Neuronal stem cell (in vitro differentiated cells): ENCODE measurements at regions not wholly inside any gene's neighbourhood (a gene's known extent, or its start where the extent isn't known, plus 50 kb on each side); places are given as distances from the start of the nearest gene placed in this dataset.
"Not testable (repeated sequence)": the region's sequence is repeated elsewhere in the genome, so short reads cannot be mapped to it uniquely, and the experiment has no call there.

Experiments used
- DNase-seq: peaks from one replicate; pipeline ENCODE4 v3.0.0-alpha.2; 2013; ENCODE audit warnings: low spot score
- H2AFZ ChIP-seq: one replicate; pipeline ENCODE4 v1.6.1; 2013; ENCODE audit warnings: mild to moderate bottlenecking, low read length, inconsistent platforms
- H2AK5ac ChIP-seq: 2 replicates; pipeline ENCODE4 v1.6.1; 2013; ENCODE audit warnings: low read depth, mild to moderate bottlenecking, inconsistent platforms, low read length, moderate library complexity, mixed read lengths
- H2BK120ac ChIP-seq: 2 replicates; pipeline ENCODE4 v1.6.1; 2013; ENCODE audit warnings: low read depth, mild to moderate bottlenecking, inconsistent platforms, low read length, moderate library complexity, mixed read lengths
- H2BK12ac ChIP-seq: one replicate; pipeline ENCODE4 v1.6.1; 2013; ENCODE audit warnings: low read length, inconsistent platforms
- H2BK15ac ChIP-seq: 2 replicates; pipeline ENCODE4 v1.6.1; 2013; ENCODE audit warnings: mild to moderate bottlenecking, low read length, inconsistent platforms, mixed read lengths
- H2BK5ac ChIP-seq: one replicate; pipeline ENCODE4 v1.6.1; 2013; ENCODE audit warnings: inconsistent platforms, mild to moderate bottlenecking, low read length, moderate library complexity
- H3K14ac ChIP-seq: one replicate; pipeline ENCODE4 v1.6.1; 2013; ENCODE audit warnings: low read length, inconsistent platforms
- H3K18ac ChIP-seq: 2 replicates; pipeline ENCODE4 v1.6.1; 2013; ENCODE audit warnings: low read length, inconsistent platforms
- H3K23ac ChIP-seq: 2 replicates; pipeline ENCODE4 v1.6.1; 2013; ENCODE audit warnings: low read depth, mild to moderate bottlenecking, mixed read lengths, low read length, inconsistent platforms; ENCODE audit not compliant: poor library complexity
- H3K27ac ChIP-seq: replicated peaks from 3 replicates; pipeline ENCODE4 v1.5.1; 2013; ENCODE audit warnings: low read length, inconsistent platforms
- H3K27me3 ChIP-seq, 3 experiments: 2 replicates each; pipeline ENCODE4 v1.6.1; 2013; ENCODE audit warnings: low read length in 3 of 3, mild to moderate bottlenecking in 2 of 3, inconsistent platforms in 1 of 3, low read depth in 1 of 3, mixed read lengths in 1 of 3, moderate library complexity in 1 of 3; ENCODE audit not compliant: control insufficient read depth in 3 of 3, insufficient read depth in 3 of 3
- H3K36me3 ChIP-seq, 2 donors: replicated peaks in 1 of 2; 2 replicates each; pipeline ENCODE4 v1.6.1; 2013; ENCODE audit warnings: low read length in 2 of 2; ENCODE audit not compliant: control insufficient read depth in 2 of 2, insufficient read depth in 2 of 2
- H3K4ac ChIP-seq: 2 replicates; pipeline ENCODE4 v1.6.1; 2013; ENCODE audit warnings: inconsistent platforms, mild to moderate bottlenecking, low read length, moderate library complexity
- H3K4me1 ChIP-seq, 2 donors: 1 replicate in 1 of 2; 2 replicates in 1 of 2; pipeline ENCODE4 v1.6.1; 2013; ENCODE audit warnings: low read length in 2 of 2, low read depth in 1 of 2; ENCODE audit not compliant: control insufficient read depth in 2 of 2, insufficient read depth in 1 of 2
- H3K4me2 ChIP-seq: one replicate; pipeline ENCODE4 v1.6.1; 2013; ENCODE audit warnings: mild to moderate bottlenecking, low read length, inconsistent platforms; ENCODE audit not compliant: insufficient read depth, poor library complexity, severe bottlenecking
- H3K4me3 ChIP-seq, 2 donors: 2 replicates each; pipeline ENCODE4 v1.5.1; 2013; ENCODE audit warnings: low read length in 2 of 2, mild to moderate bottlenecking in 2 of 2, inconsistent platforms in 1 of 2, moderate library complexity in 1 of 2
- H3K79me1 ChIP-seq: one replicate; pipeline ENCODE4 v1.6.1; 2013; ENCODE audit warnings: low read depth, mild to moderate bottlenecking, inconsistent platforms, low read length, moderate library complexity
- H3K9ac ChIP-seq: one replicate; pipeline ENCODE4 v1.6.1; 2013; ENCODE audit warnings: mild to moderate bottlenecking, low read depth, low read length, inconsistent platforms; ENCODE audit not compliant: poor library complexity
- H3K9me3 ChIP-seq, 2 donors: replicated peaks in 1 of 2; 2 replicates each; pipeline versions ENCODE3 to v1.6.1; 2013; ENCODE audit warnings: low read length in 2 of 2, mild to moderate bottlenecking in 2 of 2, inconsistent platforms in 1 of 2, low read depth in 1 of 2, mixed read lengths in 1 of 2, moderate library complexity in 1 of 2; ENCODE audit not compliant: control insufficient read depth in 2 of 2, insufficient read depth in 1 of 2
- H4K8ac ChIP-seq: one replicate; pipeline ENCODE4 v1.6.1; 2013; ENCODE audit warnings: low read depth, mild to moderate bottlenecking, inconsistent platforms, low read length, moderate library complexity
- H4K91ac ChIP-seq: one replicate; pipeline ENCODE4 v1.6.1; 2013; ENCODE audit warnings: low read length, low read depth, mild to moderate bottlenecking, inconsistent platforms; ENCODE audit not compliant: poor library complexity
- WGBS, 2 donors: extraction: QIAGEN DNeasy Blood & Tissue Kit; methylation state at CpG; one replicate each; pipeline ENCODE4 v1.1.7; 2013; ENCODE audit warnings: missing lambda C conversion rate in 2 of 2, mixed read lengths in 1 of 2; ENCODE audit not compliant: insufficient read length in 2 of 2, insufficient replicate concordance in 1 of 2; ENCODE audit errors: extremely low coverage in 2 of 2; 5-methylcytosine and 5-hydroxymethylcytosine counted together

DNA sequence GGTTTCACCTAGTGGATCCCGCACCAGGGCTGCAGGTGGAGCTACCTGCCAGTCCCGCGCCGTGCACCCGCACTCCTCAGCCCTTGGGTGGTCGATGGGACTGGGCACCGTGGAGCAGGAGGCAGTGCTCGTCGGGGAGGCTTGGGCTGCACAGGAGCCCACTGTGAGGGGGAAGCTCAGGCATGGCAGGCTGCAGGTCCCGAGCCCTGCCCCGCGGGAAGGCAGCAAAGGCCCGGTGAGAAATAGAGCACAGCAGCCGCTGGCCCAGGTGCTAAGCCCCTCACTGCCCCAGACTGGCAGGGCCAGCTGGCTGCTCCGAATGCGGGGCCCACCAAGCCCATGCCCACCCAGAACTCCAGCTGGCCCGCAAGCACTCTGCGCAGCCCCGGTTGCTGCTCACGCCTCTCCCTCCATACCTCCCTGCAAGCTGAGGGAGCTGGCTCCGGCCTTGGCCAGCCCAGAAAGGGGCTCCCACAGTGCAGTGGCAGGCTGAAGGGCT lies 872.7 kb downstream of the PCDH17 start:
- not testable (repeated sequence) for H3K27ac ChIP-seq, H3K4ac ChIP-seq, H3K4me2 ChIP-seq, H4K8ac ChIP-seq, H2AK5ac ChIP-seq, H3K79me1 ChIP-seq, H3K9me3 ChIP-seq, H2BK15ac ChIP-seq, DNase-seq, H3K4me3 ChIP-seq, H3K23ac ChIP-seq, H4K91ac ChIP-seq, H3K9ac ChIP-seq, H2BK12ac ChIP-seq, H3K36me3 ChIP-seq, H3K27me3 ChIP-seq, H2BK5ac ChIP-seq, H2AFZ ChIP-seq, H2BK120ac ChIP-seq, H3K18ac ChIP-seq, H3K14ac ChIP-seq
- H3K4me1 ChIP-seq, result peaks cover 2 to 15% of the 10 kb centered on the region in 2 donors
- whole genome bisulfite sequencing, 2 donors, result no CpG with 5 or more reads among the region's 21 CpGs

- not testable (repeated sequence) for H3K79me1 ChIP-seq, H4K8ac ChIP-seq, H3K27ac ChIP-seq, H3K18ac ChIP-seq, H2BK120ac ChIP-seq, H4K91ac ChIP-seq, H3K23ac ChIP-seq, H3K4ac ChIP-seq, H3K9me3 ChIP-seq, H3K4me3 ChIP-seq, H3K9ac ChIP-seq, H2BK12ac ChIP-seq, H2AK5ac ChIP-seq, H2BK15ac ChIP-seq, H3K14ac ChIP-seq, H2BK5ac ChIP-seq, H3K27me3 ChIP-seq, H2AFZ ChIP-seq, H3K36me3 ChIP-seq, DNase-seq, H3K4me2 ChIP-seq
- H3K4me1 ChIP-seq, result peaks cover 2 to 15% of the 10 kb centered on the region in 2 donors
- no CpG with 5 or more reads among the region's 22 CpGs for WGBS, 2 donors
Measured at GRCh38 chr13:58505262-58505920, 873.8 kb downstream of the PCDH17 start.

DNA sequence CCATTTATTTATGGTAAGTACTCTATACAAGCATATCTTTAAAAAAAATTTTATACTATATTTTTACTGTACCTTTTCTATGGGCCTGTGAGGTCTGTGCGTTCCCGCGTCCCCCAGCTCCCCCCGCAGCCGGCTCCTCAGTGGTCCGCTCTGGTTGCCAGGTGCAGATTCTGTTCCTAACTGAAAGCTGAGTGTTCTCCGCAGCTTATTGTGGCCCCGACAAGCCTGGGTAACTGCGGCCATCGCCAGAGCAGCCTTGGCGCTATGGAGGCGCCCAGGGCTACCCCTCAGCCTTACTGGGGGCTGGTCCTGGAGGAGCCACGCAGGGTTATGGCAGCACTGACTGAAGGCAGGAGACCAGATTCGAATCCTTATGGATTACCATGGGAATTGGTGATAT lies 896.8 kb downstream of the PCDH17 start:
- no peak for DNase-seq
- H2AK5ac ChIP-seq, result no peak overlapping the region
- no peaks in the 10 kb centered on the region for H3K9me3 ChIP-seq
- H3K4me1 ChIP-seq, result no peaks in the 10 kb centered on the region
- H4K91ac ChIP-seq, result no peak overlapping the region
- no peaks in the 10 kb centered on the region for H3K36me3 ChIP-seq
- no peaks in the 10 kb centered on the region for H3K79me1 ChIP-seq
- H3K14ac ChIP-seq, result no peak overlapping the region
- no peak overlapping the region for H2BK12ac ChIP-seq
- no peak overlapping the region for H3K23ac ChIP-seq
- no peak overlapping the region for H2BK5ac ChIP-seq
- no peak overlapping the region for H3K9ac ChIP-seq
- no peak overlapping the region for H2AFZ ChIP-seq
- WGBS, 2 donors, result no CpG with 5 or more reads among the region's 14 CpGs
- no peak overlapping the region for H3K18ac ChIP-seq
- no peak overlapping the region for H3K4me2 ChIP-seq
- no peak overlapping the region for H2BK120ac ChIP-seq
- H3K27ac ChIP-seq, result no peak overlapping the region
- H3K4ac ChIP-seq, result no peak overlapping the region
- no peaks in the 10 kb centered on the region for H3K27me3 ChIP-seq
- no peak overlapping the region for H3K4me3 ChIP-seq
- no peak overlapping the region for H4K8ac ChIP-seq
- H2BK15ac ChIP-seq, result no peak overlapping the region

GRCh38 chr13:58531614-58532013 lies 900.1 kb downstream of the PCDH17 start:
- no peak for DNase-seq
- H3K18ac ChIP-seq, result no peak overlapping the region

More at GRCh38 chr13:58531614-58532013, 900.1 kb downstream of the PCDH17 start:
- Histone ChIP-seq H4K8ac (no peak overlapping the region), H3K36me3 (no peaks in the 10 kb centered on the region), H3K4me3 (no peak overlapping the region), H2BK120ac (no peak overlapping the region), H3K9ac (no peak overlapping the region), H3K79me1 (no peaks in the 10 kb centered on the region), H2AFZ (no peak overlapping the region), H3K23ac (no peak overlapping the region), H3K9me3 (no peaks in the 10 kb centered on the region), H3K4ac (no peak overlapping the region), H3K27ac (no peak overlapping the region), H2BK5ac (no peak overlapping the region), H3K4me1 (no peaks in the 10 kb centered on the region), H3K14ac (no peak overlapping the region), H3K27me3 (no peaks in the 10 kb centered on the region), H3K4me2 (no peak overlapping the region), H4K91ac (no peak overlapping the region), H2AK5ac (no peak overlapping the region), H2BK15ac (no peak overlapping the region), H2BK12ac (no peak overlapping the region)
- no CpG with 5 or more reads among the region's 4 CpGs for WGBS, 2 donors
